ENCODE measurements at regions not wholly inside any gene's neighbourhood (a gene's known extent, or its start where the extent isn't known, plus 50 kb on each side); places are given as distances from the start of the nearest gene placed in this dataset.

GRCh38 chr3:118445036-118445435 lies 589.6 kb downstream of the IGSF11 start:
- DNase-seq (ENCODE audit: low read depth), result no peak

GRCh38 chr3:118447339-118447738 lies 587.3 kb downstream of the IGSF11 start:
- no peak for DNase-seq (ENCODE audit: low read depth)

DNA sequence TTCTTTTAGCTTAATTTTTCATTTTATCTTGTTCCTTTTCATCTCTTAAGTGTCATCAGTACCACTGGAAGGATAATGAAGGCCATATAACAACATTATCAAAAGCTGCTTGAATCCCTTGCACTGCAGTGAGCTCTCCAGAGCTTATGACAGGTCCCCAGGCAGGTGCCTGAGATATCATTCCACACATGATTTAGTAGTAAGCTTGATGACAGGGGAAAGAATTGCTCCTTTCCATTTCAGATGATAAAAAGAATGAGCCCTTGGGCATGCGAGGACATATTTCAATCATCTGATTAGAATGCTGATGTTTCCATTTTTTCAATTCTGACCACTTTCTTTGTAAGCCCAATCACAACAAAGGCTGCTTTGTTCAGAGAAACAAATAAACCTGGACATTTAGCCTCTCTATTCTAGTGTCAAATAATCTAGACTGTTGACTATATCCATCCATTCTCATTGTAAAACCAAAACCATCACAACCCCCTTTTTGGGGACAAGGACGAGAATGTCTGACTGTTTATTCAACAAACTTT lies 567.8 kb downstream of the IGSF11 start:
- DNase-seq (ENCODE audit: low read depth), result no peak

DNA sequence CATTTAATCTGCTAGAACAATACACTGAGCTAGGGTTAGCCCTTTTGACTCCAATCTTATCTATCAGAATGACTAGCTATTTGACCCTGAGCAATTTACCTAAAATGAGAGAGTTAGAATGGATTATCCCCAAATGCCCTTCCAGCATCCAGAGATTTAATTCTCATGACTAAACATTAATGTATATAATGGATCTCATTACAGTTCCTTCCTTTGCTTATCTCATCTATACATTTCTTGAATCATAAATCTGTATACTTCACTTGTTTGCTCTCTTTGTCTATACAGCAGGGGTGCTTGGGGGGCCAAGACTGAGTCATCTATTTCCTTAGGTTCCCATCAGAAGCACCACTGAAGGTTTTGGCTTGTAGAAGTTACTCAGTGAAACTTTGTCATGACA lies 565.8 kb downstream of the IGSF11 start:
- DNase-seq (ENCODE audit: low read depth), result no peak

DNA sequence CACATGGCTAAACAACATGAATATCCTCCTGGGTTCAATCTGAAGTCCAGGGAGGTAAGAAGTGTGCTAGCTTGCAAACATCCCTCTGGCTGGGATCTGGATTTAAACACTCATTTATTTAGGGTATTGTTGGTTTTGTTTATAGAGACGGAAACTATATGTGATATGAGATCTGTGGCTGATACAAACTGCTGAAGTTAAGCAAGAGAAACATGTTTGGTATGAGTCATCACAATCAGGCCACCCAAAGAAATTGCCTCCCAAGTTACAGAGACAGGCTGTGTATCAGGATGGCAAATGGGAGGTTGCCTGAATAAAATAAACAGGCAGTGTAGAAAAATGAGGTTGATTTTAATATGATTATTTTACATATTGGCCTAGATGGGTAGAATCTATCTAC lies 562.1 kb downstream of the IGSF11 start:
- DNase-seq (ENCODE audit: low read depth), result no peak

DNA sequence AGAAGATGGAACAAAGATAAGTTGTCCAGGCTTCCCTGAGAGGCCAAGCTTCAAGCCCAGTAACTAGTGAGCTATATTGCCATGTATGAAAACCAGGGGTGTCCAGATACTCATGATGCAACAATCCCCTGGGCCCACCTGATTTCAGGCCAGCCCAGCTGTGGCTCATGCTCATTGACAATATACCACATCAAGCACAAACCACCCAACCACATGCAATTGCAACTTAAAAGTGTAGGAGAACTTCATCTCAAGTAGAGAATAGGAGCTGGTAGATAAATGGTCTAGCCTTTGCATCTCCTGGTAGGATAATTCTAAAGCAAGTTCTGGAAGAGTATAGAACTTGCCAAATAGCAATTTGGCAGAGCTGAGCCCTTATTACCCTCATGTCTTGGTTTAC lies 561.3 kb downstream of the IGSF11 start:
- no peak for DNase-seq (ENCODE audit: low read depth)

DNA sequence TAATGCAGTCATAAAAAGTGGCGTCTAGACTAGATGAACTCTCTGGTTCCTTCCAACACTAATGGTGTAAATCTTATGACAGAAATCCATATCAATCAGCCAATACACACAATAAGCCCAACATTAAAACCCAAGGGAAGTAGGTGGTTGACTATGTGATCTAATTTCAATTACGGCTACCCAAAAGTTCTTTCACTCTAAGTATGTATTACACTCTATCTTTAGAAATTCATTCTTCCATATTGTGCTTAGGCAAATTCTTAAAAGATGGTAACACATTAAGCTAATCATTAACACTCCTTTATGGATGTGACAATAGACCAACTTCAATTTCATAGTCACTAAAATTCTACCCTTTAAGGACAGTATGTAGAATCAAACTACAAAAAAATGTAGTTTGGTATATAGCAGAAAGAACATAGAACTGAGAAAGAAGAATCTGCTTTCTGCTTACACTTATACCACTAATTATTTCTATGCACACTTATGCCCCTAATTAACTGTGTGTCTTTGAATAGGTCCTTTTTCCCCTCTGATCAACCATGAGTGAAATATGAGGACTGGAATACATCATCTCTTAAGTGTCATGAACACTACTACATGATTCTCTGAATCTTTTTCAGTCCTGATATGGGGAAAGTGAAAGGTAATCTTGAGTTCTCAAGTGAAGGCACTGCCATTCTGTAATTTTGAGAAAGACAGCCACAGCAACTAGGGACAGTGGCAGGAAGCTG lies 557.6 kb downstream of the IGSF11 start:
- no peak for DNase-seq (ENCODE audit: low read depth)

DNA sequence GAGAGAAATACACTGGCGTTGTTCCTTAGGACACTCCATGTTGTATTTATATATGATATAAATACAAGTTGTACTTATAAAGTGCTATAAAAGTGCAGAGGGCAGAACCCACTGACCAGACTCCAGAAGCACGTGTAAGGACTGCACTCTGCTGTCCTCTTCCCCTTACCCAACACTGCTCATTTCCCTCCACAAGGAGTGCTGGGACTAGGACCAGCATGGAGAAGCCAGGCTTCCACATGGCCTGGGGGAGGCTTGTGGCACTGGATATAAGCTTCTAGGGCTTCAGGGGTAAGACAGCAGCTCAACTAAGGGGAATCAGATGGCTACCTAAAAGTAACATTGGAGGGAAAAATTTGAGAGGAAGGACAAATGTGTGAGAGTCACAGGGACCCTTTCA lies 556.9 kb downstream of the IGSF11 start:
- DNase-seq (ENCODE audit: low read depth), result no peak

DNA sequence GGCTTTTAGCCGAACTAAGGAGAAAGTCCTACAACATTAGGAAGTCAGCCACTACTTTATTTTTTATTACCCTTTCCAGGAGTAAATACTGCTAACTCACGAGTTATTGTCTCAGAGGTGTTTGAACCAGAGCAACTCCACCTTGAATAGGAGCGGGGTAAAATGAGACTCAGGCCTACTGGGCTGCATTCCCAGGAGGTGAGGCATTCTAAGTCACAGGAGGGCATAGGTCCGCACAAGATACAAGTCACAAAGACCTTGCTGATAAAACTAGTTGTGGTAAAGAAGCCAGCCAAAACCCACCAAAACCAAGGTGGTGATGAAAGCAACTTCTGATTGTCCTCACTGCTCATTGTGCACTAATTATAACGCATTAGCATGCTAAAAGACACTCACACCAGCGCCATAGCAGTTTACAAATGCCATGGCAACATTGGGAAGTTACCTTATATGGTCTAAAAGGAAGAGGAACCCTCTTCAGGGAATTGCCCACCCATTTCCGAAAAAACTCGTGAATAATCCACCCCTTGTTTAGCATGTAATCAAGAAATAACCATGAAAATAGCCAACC lies 555.9 kb downstream of the IGSF11 start:
- no peak for DNase-seq (ENCODE audit: low read depth)

DNA sequence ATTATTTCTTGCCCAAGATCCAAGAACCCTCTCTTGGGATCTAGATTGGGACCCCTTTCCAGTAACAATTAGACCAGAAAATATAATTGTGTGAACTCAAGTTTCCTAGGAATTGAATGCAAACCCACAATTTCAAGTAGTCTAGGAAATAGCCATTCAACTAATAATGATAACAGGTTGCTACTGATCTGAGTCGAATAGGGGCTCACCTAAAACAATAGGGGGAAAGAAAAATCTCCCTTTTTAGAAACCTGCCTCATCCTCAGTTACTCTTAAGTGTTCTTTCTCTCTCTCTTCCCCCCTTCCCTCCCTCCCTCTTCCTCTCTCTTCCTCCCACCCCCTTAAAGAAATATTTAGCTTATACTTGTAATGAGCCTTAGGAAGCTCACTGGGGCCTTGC lies 555.3 kb downstream of the IGSF11 start:
- no peak for DNase-seq (ENCODE audit: low read depth)

- DNase-seq (ENCODE audit: low read depth), result no peak
Observed at GRCh38 chr3:118480101-118480860, 554.4 kb downstream of the IGSF11 start.

- DNase-seq (ENCODE audit: low read depth), result no peak
Observed at GRCh38 chr3:118485693-118486092, 549.0 kb downstream of the IGSF11 start.

GRCh38 chr3:118487734-118488133 lies 546.9 kb downstream of the IGSF11 start:
- DNase-seq (ENCODE audit: low read depth), result no peak

DNA sequence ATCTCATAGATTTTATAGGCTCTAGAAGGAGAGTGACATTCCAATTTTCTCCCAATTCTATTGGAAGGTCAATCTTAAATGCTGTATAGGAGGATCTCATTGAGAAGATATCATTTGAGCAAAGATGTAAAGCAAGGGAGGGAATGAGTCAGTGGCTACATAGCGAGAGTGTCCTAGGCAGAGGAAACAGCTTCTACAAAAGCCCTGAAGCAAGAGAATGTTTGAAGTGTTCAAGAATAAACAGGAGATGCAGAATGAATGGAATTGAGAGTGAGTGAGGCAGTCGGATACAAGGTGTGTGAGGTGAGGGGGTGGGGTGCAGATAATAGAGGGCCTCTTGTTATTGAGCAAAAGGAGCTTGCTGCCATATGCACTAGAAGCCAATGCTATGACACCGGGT lies 545.9 kb downstream of the IGSF11 start:
- DNase-seq (ENCODE audit: low read depth), result no peak

DNA sequence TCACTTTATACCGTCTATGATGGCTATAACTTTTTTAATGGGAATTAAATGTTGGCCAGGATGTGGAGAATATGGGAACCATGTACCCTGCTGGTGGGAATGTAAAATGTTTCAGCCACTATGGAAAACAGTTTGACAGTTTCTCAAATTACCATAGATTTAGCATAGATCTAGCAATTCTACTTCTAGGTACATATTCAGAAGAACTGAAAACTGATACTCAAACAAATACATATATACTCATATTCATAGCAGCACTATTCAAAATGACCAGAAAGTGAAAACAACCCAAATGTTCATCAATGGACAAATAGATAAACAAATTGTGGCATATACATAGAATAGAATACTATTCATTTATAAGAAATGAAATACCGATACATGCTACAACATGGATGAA lies 539.4 kb downstream of the IGSF11 start:
- DNase-seq (ENCODE audit: low read depth), result no peak

DNA sequence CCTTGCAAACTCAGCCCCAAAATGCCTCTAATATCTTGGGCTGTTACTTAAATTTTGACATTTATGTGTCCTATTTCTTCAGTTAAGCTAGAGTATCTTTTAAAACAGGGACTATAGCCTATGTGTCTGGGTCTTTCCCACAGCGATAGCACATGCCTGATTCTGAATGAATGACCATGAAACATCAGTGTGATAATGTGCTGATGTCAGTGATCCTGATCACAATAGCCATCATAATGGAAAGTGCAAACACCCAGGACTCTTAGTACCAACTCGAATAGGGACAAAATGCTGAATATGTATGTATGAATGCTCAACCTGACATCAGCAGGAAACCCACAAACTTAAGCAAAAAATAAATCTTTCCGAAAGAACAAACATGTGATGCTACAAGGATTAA lies 537.4 kb downstream of the IGSF11 start:
- DNase-seq (ENCODE audit: low read depth), result no peak

GRCh38 chr3:118501152-118501551 lies 533.5 kb downstream of the IGSF11 start:
- no peak for DNase-seq (ENCODE audit: low read depth)

DNA sequence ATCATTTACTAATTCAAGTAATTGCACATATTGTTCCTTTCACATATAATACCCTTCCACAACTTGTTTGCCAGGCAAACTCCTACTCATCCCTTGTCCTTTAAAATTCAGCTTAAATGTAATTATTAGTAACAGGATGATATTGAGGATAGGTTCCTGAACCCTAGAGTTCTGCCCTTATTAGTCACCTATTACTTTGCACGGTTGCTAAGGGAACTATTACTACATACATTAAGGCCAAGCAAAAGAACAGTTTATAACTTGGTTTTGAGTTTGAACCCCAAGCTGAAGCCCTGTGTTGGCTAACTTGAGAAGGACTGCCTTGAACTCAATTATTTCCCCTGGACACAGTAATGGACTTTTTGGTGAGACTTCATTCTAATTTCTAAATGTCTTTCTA lies 529.7 kb downstream of the IGSF11 start:
- DNase-seq (ENCODE audit: low read depth), result no peak

GRCh38 chr3:118505784-118506183 lies 528.9 kb downstream of the IGSF11 start:
- no peak for DNase-seq (ENCODE audit: low read depth)

DNA sequence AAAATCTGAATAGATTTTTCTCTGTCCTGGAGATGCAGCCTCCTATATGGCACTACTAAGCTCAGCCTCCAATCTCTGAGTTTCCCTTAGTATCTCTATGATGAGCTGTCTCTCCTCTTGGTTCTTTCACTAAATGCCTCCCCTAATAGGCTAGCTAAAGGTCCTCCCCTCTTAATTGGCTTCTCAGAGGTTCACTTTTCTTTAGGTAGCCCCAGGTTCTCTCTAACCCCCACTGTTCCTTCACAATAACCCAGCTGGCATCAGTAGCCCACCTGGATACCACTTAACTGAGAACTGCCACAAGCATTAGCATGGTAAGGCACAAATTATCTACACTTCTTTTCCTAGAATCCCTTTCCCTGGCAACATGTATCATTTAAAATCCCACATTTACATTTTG lies 523.2 kb downstream of the IGSF11 start:
- no peak for DNase-seq (ENCODE audit: low read depth)

- DNase-seq (ENCODE audit: low read depth), result no peak
Observed at GRCh38 chr3:118512301-118512700, 522.3 kb downstream of the IGSF11 start.

DNA sequence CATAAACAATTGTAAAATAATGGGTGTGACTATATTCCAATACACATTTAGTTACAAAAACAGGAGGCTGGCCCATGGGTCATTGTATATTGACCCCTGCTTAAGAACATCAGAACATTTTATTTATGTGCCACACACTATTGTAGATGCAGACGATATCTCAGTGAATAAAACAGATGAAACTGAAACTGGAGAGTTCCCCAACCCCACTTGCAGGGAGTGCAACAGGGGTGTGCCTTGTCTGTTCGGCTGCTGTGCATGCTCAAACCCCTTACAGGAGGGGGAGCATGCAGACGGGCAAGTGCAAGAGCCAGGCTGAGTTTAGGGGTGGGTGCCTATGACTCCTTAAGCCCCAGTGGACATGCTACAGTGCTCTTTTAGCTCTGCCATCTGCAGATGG lies 509.6 kb downstream of the IGSF11 start:
- no peak for DNase-seq (ENCODE audit: low read depth)

All from GM04504 (cell line).